Body of pancreas (tissue), 4 donors: ENCODE measurements at regions not wholly inside any gene's neighbourhood (a gene's known extent, or its start where the extent isn't known, plus 50 kb on each side); places are given as distances from the start of the nearest gene placed in this dataset.
"Not testable (repeated sequence)": the region's sequence is repeated elsewhere in the genome, so short reads cannot be mapped to it uniquely, and the experiment has no call there.

Experiments
- CTCF ChIP-seq, 7 experiments: fragments of 450-650 bp in 4 of 7; fragments of 200-600 bp in 3 of 7; sonication (generic) in 3 of 7; IDR thresholded peaks; one replicate each; pipeline ENCODE4 v1.5.1; 2016 to 2019; ENCODE audit warnings: antibody characterized with exemption in 7 of 7
- POLR2A ChIP-seq, 3 donors: fragments of 450-650 bp; IDR thresholded peaks; one replicate each; pipeline ENCODE4 v1.6.1; 2016; ENCODE audit warnings: antibody characterized with exemption in 3 of 3, mild to moderate bottlenecking in 2 of 3

GRCh38 chr1:234762127-234762526 lies 152.1 kb upstream of the IRF2BP2 start:
- TF ChIP-seq CTCF, POLR2A (IDR thresholded peaks at IDR 0.05): not testable (repeated sequence)
